Thyroid gland (tissue), 4 donors: ENCODE measurements at regions not wholly inside any gene's neighbourhood (a gene's known extent, or its start where the extent isn't known, plus 50 kb on each side); places are given as distances from the start of the nearest gene placed in this dataset.

Experiments
- DNase-seq, 2 donors: peaks; one replicate each; pipeline ENCODE4 v3.0.0-alpha.2; 2019
- H3K27ac ChIP-seq, 3 donors: fragments of 200-600 bp; sonication (generic); 1 replicate in 2 of 3; 2 replicates in 1 of 3; pipeline ENCODE4 v1.5.1; 2016 to 2019; ENCODE audit warnings: mild to moderate bottlenecking in 1 of 3, moderate library complexity in 1 of 3
- H3K27me3 ChIP-seq: fragments of 200-600 bp; sonication (generic); one replicate; pipeline ENCODE4 v1.5.1; 2019
- H3K36me3 ChIP-seq, 2 donors: fragments of 200-600 bp; sonication (generic); one replicate each; pipeline ENCODE4 v1.5.1; 2016 to 2019
- H3K4me1 ChIP-seq, 2 donors: fragments of 200-600 bp; sonication (generic); one replicate each; pipeline ENCODE4 v1.5.1; 2017 to 2019
- H3K4me3 ChIP-seq, 3 donors: fragments of 200-600 bp; sonication (generic); replicated peaks in 1 of 3; 1 replicate in 2 of 3; 2 replicates in 1 of 3; pipeline ENCODE4 v1.5.1; 2016; ENCODE audit warnings: mild to moderate bottlenecking in 1 of 3
- H3K9me3 ChIP-seq: fragments of 200-600 bp; sonication (generic); one replicate; pipeline ENCODE4 v1.5.1; 2017
- POLR2A ChIP-seq, 2 donors: fragments of 450-650 bp; IDR thresholded peaks; one replicate each; pipeline ENCODE4 v1.6.1; 2017; ENCODE audit warnings: antibody characterized with exemption in 2 of 2, mild to moderate bottlenecking in 2 of 2, moderate library complexity in 1 of 2
- WGBS, 2 donors: methylation state at CpG; one replicate each; pipeline ENCODE4 v1.1.5; 2017; 5-methylcytosine and 5-hydroxymethylcytosine counted together
- intact Hi-C: fragments of 100-400 bp; cut with DNase I; formaldehyde crosslinking; loops from one replicate; pipeline ENCODE4 v1.15.1; 2023
- TF ChIP-seq, protein P1 (sequence below), 6 experiments: fragments of 200-600 bp in 3 of 6; fragments of 450-650 bp in 3 of 6; sonication (generic) in 3 of 6; IDR thresholded peaks; one replicate each; pipeline ENCODE4 v1.5.1; 2016 to 2019; ENCODE audit warnings: antibody characterized with exemption in 6 of 6, mild to moderate bottlenecking in 2 of 6, inconsistent platforms in 1 of 6, moderate library complexity in 1 of 6

DNA sequence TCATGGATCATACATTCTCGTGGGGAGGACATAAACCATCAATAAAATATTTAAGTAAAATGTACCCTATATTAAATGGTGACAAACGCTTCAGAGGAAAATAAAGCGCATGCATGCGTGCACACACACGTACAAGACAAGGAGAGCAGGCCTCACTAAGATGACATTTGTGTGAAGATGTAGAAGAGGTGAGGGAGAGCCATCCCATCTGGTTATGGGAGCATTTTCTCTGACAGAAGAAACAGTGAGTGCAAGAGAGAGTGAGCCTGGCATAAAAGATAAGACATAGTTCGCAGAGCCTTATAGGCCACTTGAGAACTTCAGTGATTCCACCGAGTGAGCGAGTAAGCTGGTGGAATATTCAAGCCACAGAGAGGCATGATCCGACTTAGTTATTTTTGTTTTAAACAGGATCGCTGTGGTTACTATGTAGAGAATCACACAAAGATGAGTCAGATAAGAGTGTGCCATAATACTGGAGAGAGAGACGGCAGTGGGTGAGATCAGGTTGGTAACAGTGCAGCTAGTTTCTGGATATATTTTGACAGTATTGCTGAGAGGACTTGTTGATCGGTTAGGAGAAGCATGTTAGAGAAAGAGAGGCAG, 624.2 kb downstream of the PLPP3 start:
- Histone ChIP-seq H3K27ac (no peak overlapping the region), H3K9me3 (no peaks in the 10 kb centered on the region), H3K4me1 (peaks cover 0 to 7% of the 10 kb centered on the region in 2 donors), H3K27me3 (no peaks in the 10 kb centered on the region), H3K36me3 (no peaks in the 10 kb centered on the region), H3K4me3 (no peak overlapping the region)
- DNase-seq = no peak
- 75 to 85% methylated on average over 12 of the region's 12 CpGs for WGBS, 2 donors
- no peak for TF ChIP-seq POLR2A (IDR thresholded peaks at IDR 0.05)
- intact Hi-C loops = no loop called here

GRCh38 chr1:55951291-55951690, 628.1 kb downstream of the PLPP3 start:
- intact Hi-C loops = no loop called here
- Histone ChIP-seq H3K36me3 (no peaks in the 10 kb centered on the region), H3K4me3 (no peak overlapping the region), H3K9me3 (no peaks in the 10 kb centered on the region), H3K27me3 (no peaks in the 10 kb centered on the region), H3K4me1 (peaks cover 0 to 7% of the 10 kb centered on the region in 2 donors), H3K27ac (no peak overlapping the region)
- no peak for TF ChIP-seq POLR2A (IDR thresholded peaks at IDR 0.05)
- TF ChIP-seq, protein P1, sequence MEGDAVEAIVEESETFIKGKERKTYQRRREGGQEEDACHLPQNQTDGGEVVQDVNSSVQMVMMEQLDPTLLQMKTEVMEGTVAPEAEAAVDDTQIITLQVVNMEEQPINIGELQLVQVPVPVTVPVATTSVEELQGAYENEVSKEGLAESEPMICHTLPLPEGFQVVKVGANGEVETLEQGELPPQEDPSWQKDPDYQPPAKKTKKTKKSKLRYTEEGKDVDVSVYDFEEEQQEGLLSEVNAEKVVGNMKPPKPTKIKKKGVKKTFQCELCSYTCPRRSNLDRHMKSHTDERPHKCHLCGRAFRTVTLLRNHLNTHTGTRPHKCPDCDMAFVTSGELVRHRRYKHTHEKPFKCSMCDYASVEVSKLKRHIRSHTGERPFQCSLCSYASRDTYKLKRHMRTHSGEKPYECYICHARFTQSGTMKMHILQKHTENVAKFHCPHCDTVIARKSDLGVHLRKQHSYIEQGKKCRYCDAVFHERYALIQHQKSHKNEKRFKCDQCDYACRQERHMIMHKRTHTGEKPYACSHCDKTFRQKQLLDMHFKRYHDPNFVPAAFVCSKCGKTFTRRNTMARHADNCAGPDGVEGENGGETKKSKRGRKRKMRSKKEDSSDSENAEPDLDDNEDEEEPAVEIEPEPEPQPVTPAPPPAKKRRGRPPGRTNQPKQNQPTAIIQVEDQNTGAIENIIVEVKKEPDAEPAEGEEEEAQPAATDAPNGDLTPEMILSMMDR (IDR thresholded peaks at IDR 0.05) = no peak
- DNase-seq = no peak
- 71% methylated on average over 3 of the region's 3 CpGs for WGBS, 2 donors

DNA sequence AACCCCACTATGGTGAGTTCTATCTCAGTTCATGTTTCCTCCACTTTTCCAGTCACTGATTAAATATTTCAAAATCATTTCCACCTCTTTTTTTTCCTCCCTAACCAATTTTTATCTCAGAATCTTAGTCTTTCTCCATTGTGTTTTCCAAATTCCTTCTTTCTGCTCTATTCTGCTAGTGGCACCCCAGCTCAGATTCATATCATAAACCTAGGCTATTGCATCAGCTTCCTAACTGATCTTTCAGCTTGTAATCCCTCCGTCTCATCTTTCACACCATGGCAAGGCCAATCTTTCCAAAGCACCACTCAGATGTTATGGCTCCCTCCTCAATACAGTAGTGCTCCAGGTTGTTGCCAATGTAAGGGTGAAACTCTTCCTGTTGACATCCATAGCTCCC, 631.9 kb downstream of the PLPP3 start:
- Histone ChIP-seq H3K9me3 (no peaks in the 10 kb centered on the region), H3K27me3 (no peaks in the 10 kb centered on the region), H3K27ac (no peak overlapping the region), H3K4me3 (no peak overlapping the region), H3K4me1 (peaks cover 0 to 7% of the 10 kb centered on the region in 2 donors), H3K36me3 (no peaks in the 10 kb centered on the region)
- DNase-seq = no peak
- intact Hi-C loops = no loop called here
- 93 to 95% methylated on average over 1 of the region's 1 CpG for WGBS, 2 donors
- no peak for TF ChIP-seq POLR2A (IDR thresholded peaks at IDR 0.05)
- TF ChIP-seq, protein P1 (IDR thresholded peaks at IDR 0.05) = no peak

DNA sequence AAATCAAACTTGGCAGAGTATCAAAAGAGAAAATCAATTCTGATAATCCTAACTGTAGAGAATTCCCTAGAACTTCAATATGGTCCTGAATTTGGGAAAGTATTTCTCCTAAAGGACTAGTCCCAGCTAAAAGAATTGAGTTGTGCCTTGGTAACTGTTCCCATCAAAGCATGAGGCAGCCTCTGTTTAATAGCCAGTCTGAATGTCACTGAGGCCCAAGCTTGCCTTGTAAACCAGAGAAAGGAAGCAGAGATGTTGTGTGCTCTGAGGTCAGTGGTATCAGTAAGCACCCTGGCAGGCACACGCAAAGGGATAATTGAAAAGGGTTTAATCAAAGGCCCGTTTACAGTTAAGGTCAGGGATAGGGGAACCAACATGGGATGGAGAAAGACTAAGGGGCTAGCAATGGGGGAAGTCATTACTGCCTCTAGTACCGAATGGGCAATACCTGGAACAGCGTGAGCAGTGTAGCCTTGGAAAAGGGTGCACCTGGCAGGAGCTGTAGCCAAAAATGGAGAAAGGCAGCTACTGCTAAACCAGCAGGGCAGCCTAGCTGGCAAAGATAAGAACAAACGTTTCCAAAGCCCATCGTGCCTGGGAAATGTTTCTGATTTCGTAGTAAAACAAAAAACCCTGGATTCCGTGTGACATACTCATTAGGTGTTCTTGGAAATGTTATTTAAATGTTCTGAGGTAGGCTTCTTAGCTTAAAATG, 635.5 kb downstream of the PLPP3 start:
- TF ChIP-seq, protein P1 (IDR thresholded peaks at IDR 0.05) = no peak
- TF ChIP-seq POLR2A (IDR thresholded peaks at IDR 0.05) = no peak
- 63 to 64% methylated on average over 8 of the region's 8 CpGs for WGBS, 2 donors

GRCh38 chr1:55943012-55943411, 636.4 kb downstream of the PLPP3 start:
- WGBS, 2 donors = 89 to 100% methylated on average over 2 of the region's 2 CpGs
- Histone ChIP-seq H3K4me1 (peaks cover 0 to 5% of the 10 kb centered on the region in 2 donors), H3K4me3 (no peak overlapping the region), H3K27me3 (no peaks in the 10 kb centered on the region), H3K36me3 (no peaks in the 10 kb centered on the region), H3K9me3 (no peaks in the 10 kb centered on the region), H3K27ac (no peak overlapping the region)
- DNase-seq = no peak
- no peak for TF ChIP-seq POLR2A (IDR thresholded peaks at IDR 0.05)
- TF ChIP-seq, protein P1 (IDR thresholded peaks at IDR 0.05) = no peak
- intact Hi-C loops = no loop called here

More for the DNA sequence above, 635.5 kb downstream of the PLPP3 start:
- Histone ChIP-seq H3K36me3 (no peaks in the 10 kb centered on the region), H3K9me3 (no peaks in the 10 kb centered on the region), H3K27me3 (no peaks in the 10 kb centered on the region), H3K27ac (no peak overlapping the region), H3K4me1 (no peaks in the 10 kb centered on the region), H3K4me3 (no peak overlapping the region)
- intact Hi-C loops = no loop called here
- no peak for DNase-seq
